Hippocampal formation (tissue), 2 donors: ENCODE measurements at regions not wholly inside any gene's neighbourhood (a gene's known extent, or its start where the extent isn't known, plus 50 kb on each side); places are given as distances from the start of the nearest gene placed in this dataset.
"Not testable (repeated sequence)": the region's sequence is repeated elsewhere in the genome, so short reads cannot be mapped to it uniquely, and the experiment has no call there.

Experiments used
- DNase-seq, 2 donors: peaks; one replicate each; lab custom pipeline; 2025; lab: John Stamatoyannopoulos, UW

DNA sequence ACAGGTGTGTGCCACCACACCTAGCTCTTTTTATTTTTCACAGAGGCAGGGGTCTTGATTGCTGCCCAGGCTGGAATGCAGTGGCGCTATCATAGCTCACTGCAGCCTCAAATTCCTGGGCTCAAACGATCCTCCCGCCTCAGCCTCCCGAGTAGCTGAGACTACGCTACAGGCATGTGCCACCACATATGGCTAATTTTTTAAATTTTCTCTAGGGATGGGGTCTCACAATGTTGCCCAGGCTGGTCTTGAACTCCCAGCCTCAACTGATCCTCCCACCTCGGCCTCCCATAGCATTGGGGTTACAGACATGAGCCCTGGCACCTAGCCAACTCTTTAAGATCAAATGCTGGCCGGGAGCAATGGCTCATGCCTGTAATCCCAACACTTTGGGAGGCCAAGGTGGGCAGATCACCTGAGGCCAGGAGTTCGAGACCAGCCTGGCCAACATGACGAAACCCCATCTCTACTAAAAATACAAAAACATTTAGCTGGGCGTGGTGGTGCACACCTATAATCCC is 50.6 kb upstream of the MYL10 start:
- DNase-seq = not testable (repeated sequence)

DNA sequence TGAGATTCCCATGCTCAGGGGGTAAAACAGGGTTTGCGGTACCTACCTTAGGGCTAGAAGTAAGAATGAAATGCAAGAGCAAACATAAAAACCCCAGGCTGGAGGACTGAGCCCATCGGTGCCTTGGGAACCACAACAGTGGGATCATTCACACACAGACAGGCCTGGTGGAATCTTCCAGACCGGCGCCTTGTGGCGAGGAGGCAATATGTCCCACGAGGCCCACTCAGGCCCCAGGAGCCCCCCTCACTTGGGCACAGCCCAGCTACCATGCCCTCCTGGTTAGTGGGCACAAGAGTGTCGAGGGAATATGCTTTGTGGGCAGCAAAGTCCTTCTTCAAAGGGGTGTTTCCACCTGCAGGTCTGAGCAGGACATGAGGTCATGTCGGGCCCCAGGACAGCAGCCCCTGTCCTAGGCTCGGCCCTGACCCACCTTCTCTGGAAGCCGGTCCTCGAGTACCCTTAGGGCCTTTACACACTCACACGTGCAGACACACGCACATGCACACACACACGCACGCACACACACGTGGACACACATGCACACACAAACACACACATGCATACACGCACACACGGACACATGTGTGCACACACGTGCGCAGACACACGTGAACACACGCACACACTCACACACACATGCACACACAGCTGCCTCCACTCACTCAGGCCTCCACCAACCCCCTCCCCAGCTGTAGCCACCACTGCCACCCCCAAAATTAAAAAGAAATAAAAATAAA is 51.5 kb upstream of the MYL10 start:
- no peak for DNase-seq

DNA sequence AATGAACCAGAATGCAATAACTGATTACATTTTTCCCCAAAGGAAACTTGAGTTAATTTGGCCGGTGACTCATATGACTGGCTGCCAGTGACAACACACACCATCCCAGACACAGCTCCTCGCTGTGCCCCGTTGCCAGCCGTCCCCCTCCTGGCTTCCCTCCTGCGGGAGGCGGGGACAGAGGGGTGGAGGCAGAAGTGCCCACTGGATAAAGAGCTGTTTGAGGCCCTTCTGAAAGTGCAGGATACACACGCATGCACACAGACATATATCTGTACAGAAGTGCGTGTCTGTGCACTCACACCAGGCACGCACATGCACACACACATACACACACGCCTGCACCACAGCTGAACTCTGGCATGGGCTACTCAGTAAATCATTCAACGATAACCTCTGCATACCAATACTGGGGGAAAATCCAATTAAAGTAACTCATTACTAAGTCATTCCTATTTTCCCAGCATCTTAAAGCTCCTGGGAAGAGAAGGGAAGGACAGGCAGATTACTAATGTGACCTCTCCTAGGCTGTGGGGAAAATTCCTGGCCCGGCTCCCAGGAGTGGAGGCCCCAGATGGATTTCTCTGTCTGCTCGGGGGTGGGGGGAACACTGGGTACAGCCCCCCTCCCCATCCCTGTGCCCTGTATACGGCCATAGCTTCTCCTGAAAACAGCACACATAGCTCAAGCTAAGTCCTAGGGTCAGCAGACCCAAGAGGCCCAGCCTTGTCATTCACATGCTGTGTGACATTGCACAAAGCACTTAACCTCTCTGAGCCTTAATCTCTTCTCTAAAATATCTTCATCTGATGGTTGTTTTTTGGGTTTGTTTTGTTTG is 52.3 kb upstream of the MYL10 start:
- DNase-seq = peak; percentile 3 to 15

DNA sequence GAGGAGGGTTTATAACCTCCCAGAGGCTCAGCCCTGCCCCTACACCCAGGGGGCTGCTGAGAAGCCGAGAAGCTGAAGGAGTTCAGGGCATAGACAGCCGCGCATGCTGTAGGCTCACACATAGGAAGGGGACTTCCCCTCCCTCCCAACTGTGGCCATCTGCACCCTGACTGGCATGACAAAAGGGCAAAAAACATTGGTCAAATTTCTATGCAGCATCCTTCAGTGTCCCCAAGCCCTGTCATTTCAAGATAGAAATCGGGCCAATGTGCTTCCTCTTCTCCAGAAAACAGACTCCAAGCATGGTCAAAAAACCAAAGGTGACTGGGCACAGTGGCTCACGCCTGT is 55.9 kb upstream of the MYL10 start:
- no peak for DNase-seq

DNA sequence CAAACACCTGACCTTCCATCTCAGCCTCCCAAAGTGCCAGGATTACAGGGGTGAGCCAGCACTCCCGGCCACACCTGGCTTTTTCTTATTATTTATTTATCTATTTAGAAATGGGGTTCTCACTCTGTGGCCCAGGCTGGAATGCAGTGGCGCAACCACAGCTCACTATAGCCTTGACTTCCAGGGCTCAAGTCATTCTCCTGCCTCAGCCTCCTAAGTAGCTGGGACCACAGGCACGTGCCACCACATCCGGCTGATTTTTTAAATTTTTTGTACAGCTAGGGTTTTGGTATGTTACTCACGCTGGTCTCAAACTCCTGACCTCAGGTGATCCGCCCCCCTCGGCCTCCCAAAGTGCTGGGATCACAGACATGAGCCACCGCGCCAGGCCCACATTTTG is 56.9 kb upstream of the MYL10 start:
- no peak for DNase-seq

DNA sequence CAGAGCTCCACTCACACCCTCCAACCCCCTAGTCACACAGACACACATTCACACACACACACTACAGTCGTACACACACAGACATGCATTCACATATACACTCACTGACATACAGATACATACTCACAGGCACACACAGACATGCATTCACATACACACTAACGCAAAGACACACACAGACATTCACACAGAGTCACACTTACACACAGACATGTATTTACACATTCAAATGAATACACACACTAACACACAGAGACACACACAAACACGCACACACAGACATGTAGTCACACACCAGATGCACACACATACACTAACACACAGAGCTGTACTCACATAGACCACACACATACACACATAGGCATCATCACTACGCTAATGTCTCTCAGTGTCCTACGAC is 58.0 kb upstream of the MYL10 start:
- DNase-seq = no peak

DNA sequence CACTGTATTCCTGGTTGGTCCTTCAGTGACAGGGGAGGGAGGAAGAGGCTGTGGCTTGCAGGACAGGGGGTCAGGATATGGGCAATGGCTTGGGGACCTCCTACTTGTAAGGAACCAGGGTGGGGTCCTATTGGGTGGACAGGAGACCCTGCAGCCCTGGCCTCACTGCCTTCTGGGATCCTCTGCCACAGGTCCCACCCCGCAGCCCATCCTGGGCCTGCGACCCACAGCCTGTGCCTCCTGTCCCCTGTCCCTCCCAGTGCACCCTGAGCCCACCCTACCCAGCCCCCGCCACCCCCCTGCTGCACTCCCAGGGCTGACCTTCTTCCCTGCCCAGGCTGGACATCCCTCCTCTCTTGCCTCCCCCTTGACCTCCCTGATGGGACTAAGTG is 58.7 kb upstream of the MYL10 start:
- no peak for DNase-seq

DNA sequence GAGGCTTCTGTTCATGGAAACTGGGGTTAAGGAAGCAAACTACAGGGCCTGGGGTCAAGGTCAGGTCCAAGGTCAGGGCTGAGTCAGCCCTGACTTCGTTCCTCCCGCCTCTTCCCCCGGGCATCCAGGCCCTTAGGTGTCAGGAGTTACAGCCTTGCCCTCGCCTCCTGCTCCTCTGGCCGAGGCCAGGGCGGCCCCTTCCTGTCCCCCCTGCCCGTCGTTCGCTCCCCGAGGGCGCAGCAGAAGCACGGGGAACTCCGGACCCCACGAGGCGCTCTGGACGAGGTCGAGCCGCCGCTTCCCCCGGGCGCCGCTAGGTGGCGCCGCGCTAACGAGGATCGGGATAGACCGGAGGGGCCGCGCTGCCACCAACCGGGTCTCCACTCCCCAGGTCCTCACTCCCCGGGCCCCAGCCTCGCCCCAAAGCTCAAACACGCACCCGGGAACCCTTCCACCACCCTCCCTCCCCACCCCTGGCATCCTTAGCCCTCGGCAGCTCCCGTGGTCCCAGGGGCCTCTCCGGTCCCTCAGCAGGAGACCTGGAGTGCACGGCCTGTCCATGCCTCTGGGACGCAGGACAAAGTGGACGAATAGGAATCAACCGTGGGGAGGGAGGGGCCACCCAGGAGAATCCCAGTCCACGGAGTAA is 59.2 kb upstream of the MYL10 start:
- peak; percentile 1 to 51 for DNase-seq

DNA sequence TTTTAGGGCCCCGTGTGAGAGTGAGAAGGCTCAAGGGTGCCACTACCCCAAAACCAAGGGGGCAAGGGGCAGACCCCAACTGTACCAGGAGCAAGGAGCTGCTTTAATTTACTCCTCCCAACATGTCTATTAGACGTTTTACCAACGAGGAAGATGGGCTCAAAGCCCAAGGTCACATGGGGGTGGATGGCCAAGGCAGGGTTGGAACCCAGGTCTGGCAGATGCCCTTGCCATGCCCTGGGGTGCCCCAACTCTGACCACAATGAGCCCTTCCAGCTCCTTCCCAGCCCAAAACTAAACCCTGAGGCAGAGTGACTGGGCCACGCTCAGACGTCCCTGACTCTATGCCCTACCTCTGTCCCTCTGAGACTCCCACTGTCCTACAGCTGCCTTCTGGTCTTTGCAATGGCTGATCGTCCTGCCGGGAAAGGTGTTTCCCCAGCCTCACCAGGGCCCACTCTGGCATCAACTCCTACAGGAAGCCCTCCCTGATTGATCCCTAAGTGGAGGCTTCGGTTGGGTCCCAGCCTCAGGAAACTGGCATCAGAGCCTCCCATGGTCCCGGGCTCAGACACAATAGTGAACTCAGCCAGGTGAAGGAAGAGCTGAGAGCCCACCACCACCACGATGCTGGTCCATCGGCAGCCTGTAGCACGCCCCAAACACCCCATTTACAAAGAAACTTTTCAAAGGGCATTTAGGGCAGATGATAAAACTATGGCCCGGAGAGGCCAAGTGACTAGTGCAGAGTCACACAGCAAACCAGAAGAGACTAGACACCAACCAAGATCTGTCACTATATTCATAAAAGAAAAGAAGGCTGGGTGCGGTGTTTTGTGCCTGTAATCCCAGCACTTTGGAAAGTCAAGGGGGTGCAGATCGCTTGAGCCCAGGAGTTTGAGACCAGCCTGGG is 60.2 kb upstream of the MYL10 start:
- no peak for DNase-seq

DNA sequence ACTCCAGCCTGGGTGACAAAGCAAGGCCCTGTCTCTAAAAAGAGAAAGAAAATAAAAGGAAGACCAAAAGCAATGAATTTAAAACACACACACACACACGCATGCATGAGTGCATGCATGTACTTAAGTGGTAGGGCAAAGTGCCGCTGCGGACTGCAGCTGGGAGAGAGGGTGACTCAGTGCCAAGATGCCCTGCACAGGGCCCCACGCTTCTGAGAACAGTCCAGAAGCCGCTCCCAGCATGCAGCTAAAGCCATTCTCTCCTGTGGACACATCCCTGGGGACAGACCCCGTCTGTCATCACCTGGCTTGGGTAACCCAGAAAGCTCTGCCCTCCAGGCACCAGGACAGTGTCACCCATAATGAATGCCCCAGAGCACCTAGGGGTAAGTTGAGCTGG is 61.0 kb upstream of the MYL10 start:
- DNase-seq = no peak

DNA sequence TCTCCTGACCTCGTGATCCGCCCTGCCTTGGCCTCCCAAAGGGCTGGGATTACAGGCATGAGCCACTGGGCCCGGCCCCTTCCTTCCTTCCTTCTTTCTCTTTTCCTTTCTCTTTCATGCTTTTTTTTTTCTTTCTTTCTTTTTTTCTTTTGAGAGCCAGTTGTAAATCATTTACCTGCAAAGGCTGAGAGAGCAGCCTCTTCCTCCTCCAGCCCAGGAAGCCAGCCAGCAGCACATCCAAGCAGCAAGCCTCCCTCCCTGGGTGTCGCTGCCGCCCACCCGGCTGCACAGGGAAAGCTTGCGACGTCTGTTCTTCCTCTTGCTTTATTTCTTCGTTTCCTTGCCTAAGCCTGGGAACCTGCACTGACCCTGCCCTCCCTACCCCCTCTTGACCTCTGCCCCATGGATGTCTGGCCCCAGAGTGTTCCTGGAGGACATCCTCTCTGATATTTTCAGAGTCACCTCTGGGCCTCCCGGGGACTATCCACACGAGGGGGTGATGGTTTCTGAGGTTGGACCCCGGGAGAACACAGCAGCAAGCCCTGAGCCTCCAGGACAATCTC is 62.8 kb upstream of the MYL10 start:
- DNase-seq = no peak

DNA sequence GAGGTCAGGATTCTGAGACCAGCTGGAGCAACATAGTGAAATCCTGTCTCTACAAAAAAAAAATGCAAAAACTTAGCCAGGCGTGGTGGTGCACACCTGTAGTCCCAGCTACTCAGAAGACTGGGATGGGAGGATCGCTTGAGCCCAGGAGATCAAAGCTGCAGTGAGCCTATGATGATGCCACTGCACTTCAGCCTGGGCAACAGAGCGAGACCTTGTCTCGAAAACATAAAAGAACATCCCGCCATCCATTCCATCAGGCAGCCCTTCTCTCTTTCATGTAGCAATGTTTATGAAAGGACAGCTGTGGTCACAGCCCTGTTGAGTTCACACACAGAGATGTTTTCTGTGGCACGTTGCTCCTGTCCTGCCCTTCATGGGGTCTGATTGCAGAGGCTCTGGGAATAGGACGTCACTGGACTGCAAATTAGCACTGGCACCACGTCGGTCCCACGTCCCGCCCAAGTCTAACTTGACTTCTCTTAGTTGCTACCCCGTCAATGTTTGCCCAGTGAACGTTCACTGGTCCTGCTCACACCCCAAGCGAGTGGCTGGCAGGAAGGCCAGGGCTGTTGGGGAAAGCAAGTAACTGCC is 64.5 kb upstream of the MYL10 start:
- DNase-seq = no peak

DNA sequence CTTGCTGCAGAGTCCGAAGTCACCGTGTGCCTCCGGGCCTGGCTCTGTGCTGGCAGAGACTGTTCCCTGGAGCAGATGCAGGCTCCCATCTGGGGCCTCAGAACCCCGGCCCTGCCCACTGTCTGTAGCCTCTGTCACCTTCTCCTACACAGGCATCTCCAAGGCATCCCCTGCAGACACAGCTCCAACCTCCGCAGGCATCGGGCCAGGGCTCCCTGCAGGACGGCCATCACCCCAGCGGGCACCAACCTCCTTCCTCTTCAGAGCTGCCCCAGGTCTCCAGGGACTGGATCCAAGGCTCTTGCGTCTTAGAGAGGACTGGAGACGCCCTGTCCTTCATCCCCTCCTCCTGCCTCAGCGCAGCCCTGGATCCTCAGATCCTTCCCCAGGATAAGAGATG is 69.9 kb upstream of the MYL10 start:
- DNase-seq = no peak

DNA sequence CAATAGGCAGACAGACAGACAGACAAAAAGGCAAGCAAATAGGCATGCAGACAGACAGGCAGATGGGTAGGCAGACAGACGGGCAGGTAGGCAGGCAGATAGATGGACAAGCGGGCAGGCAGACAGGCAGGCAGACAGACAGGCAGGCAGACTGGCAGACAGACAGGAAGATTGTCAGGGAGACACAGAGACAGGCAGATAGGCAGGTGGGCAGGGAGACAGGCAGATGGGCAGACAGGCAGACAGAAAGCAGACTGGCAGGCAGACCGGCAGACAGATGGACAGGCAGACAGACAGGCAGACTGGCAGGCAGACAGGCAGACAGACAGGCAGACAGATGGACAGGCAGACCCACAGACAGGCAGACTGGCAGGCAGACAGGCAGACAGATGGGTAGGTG is 70.3 kb upstream of the MYL10 start:
- no peak for DNase-seq

DNA sequence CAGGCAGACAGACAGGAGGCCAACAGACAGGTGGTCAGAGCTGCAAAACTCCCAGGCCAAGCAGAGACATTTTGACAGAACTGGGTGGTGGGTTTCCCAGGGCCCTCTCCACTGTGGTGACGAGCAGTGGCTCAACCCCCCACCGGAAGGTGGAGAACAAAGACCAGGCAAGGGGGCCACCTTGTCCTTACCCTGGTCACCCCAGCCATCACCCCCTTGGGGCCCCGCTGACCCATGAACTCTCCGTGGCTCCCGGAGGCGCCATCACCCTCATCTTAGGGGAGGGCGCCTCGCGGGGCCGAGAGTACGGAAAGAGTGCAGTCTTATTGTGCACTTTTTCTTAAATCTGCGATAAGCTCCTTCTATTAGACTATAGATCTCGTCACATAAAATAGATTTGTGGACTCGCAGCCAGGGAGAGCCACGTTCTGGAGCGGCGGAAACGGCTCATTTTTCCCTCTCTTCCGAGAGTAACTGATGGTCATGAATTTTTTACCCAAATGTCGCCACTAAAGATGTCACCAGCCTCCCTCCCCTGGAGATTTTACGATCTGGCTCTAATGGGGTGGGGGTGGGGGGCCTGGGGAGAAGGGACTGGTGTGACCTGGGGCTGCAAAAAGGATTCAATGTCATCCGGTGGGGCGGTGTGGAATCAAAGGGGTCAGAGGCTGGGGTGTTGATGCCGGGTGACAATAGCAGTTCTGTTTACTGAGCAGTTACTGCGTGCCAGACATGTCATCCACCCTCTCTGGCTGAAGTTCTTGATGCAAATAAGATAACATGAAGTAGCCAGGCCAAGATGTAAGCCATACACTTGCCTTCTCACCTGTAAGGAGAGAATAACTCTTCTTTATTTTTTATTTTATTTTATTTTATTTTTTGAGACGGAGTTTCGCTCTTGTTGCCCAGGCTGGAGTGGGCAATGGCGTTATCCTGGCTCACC is 71.1 kb upstream of the MYL10 start:
- no peak for DNase-seq

DNA sequence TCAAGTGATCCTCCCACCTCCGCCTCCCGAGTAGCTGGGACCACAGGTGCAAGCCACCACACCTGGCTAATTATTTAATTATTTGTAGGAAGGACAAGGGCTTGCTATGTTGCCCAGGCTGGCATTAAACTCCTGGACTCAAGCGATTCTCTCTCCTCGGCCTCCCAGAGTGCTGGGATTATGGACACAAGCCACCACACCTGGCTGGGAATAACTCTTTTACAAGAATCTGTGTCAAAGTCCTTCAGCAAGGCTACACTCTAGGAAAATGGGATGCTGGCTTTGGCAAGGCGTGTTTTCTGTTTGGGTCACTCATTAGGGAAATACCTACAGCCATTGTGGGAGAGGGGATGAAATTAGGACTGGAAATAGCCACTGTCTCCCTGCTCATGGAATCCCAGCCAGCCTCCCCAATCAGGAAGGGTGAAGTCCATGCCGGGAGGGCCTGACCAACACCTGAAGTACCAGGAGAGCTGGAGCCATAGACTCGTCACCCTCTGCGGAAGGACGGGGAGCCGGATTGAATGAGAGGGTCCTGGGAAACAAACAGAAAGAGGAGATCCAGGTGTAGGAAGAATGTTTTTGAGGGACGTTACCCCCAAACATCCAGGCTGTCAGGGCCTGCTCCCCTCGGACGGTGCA is 72.2 kb upstream of the MYL10 start:
- no peak for DNase-seq

DNA sequence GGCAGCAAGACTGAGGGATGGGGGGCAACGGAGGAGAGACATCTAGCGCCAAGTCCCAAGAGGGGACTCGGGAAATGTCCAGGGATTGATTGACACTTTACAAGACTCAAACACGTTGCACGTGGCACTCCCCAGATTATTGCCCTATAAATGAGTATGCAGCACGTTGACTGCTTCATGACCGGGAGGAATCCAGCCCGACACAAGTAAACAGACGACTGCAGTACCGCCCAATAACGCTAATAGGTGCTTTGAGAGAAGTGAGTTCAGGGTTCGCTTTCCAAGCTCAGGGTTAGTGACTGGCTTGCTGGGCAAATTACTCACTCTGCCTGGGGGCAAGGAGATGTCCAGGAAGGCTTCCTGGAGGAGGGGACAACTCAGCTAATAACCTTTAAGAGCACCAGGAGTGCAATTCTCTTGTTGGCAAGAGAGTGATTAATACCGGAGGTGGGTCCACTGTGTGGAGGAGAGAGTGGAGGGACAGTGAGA is 73.3 kb upstream of the MYL10 start:
- DNase-seq = no peak

DNA sequence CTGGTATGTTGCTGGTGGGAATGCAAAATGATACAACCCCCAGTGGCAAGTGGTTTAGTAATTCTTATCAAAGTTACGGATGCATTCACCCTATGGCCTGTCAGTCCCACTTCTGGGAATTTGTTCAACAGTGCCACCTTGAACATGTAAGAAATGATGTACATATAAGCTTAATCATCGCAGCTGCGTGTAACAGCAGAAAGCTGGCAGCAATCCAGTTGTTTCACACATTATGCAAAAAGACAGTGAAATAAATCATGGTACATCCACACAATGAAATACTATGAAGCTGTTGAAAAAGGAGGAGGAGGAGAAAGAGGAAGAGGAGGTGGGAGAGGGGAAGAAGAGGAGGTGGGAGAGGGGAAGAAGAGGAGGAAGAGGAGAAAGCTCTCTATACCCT is 76.2 kb upstream of the MYL10 start:
- no peak for DNase-seq

DNA sequence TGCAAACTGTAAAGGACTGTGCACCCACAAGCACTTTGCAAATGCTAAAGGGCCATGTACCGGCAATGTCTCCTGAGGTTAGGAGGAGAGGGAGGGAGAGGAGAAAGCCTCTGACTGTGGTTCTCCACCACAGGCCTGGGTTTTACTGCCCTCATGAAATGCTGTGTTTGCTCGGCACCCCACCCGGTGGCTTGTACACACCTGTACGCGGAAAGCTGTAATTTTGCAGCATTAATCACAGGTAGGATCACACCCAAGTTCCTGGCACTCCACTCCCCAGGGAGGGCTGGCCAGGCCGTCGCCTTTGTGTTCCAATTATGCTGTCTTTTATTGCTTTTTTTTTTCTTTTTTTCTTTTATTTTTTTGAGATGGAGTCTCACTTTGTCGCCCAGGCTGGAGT is 78.5 kb upstream of the MYL10 start:
- DNase-seq = no peak
